Aorta (tissue), 5 donors: ENCODE measurements at regions not wholly inside any gene's neighbourhood (a gene's known extent, or its start where the extent isn't known, plus 50 kb on each side); places are given as distances from the start of the nearest gene placed in this dataset.

ENCODE experiments used
- ATAC-seq: fragments of 200-7000 bp; cut with Tn5 transposase; one replicate; pipeline ENCODE4 v1.9.1; 2022; ENCODE audit warnings: moderate library complexity; ENCODE audit not compliant: low FRiP score
- DNase-seq, 2 donors: peaks; one replicate each; pipeline ENCODE4 v3.0.0-alpha.2; 2020
- H3K27ac ChIP-seq, 2 donors: one replicate each; pipeline ENCODE4 v1.5.1; 2013; ENCODE audit warnings: low read length in 2 of 2, mild to moderate bottlenecking in 2 of 2, moderate library complexity in 2 of 2, control low read depth in 1 of 2, inconsistent platforms in 1 of 2, low read depth in 1 of 2
- H3K27me3 ChIP-seq, 2 donors: one replicate each; pipeline ENCODE4 v1.6.1; 2013; ENCODE audit warnings: control low read depth in 1 of 2, low read length in 1 of 2, mild to moderate bottlenecking in 1 of 2, moderate library complexity in 1 of 2; ENCODE audit not compliant: insufficient read depth in 2 of 2, control insufficient read depth in 1 of 2
- H3K36me3 ChIP-seq, 2 donors: one replicate each; pipeline ENCODE4 v1.6.1; 2013; ENCODE audit warnings: control low read depth in 1 of 2, low read length in 1 of 2, mild to moderate bottlenecking in 1 of 2; ENCODE audit not compliant: insufficient read depth in 2 of 2, control insufficient read depth in 1 of 2
- H3K4me1 ChIP-seq, 2 donors: one replicate each; pipeline ENCODE4 v1.6.1; 2013; ENCODE audit warnings: low read length in 2 of 2, control low read depth in 1 of 2, mild to moderate bottlenecking in 1 of 2, moderate library complexity in 1 of 2; ENCODE audit not compliant: insufficient read depth in 2 of 2, control insufficient read depth in 1 of 2
- H3K4me3 ChIP-seq, 2 donors: one replicate each; pipeline ENCODE4 v1.5.1; 2013; ENCODE audit warnings: low read length in 2 of 2, control low read depth in 1 of 2, mild to moderate bottlenecking in 1 of 2
- H3K9me3 ChIP-seq: one replicate; pipeline ENCODE4 v1.6.1; 2013; ENCODE audit warnings: mild to moderate bottlenecking, low read length; ENCODE audit not compliant: control insufficient read depth
- WGBS, 2 donors: extraction: QIAGEN DNeasy Blood & Tissue Kit; methylation state at CpG; one replicate each; pipeline ENCODE4 v1.1.7; 2013; 5-methylcytosine and 5-hydroxymethylcytosine counted together
- intact Hi-C, 2 donors: fragments of 100-400 bp; cut with DNase I; formaldehyde crosslinking; loops; one replicate each; pipeline versions ENCODE4 v1.14.2 to v1.15.0; 2022
- donor health status: healthy with polysubstance abuse.
- donor health status: Bipolar disorder and iron deficiency.
- donor health status: DM: no; HTN: no; CAD: no.
- donor health status: DM: no; HTN: no; CAD: no.
- donor health status: DM: yes; HTN: yes; CAD: no.

- H3K36me3 ChIP-seq: no peaks in the 10 kb centered on the region
- H3K9me3 ChIP-seq: no peaks in the 10 kb centered on the region
- intact Hi-C loops: no loop called here
- DNase-seq (no peak), ATAC-seq (no peak)
- no peak overlapping the region for H3K27ac ChIP-seq
- WGBS, 2 donors: 82 to 87% methylated on average over 4 of the region's 4 CpGs
- no peaks in the 10 kb centered on the region for H3K27me3 ChIP-seq
- H3K4me1 ChIP-seq: no peaks in the 10 kb centered on the region
- H3K4me3 ChIP-seq: no peak overlapping the region
Measured at GRCh38 chr20:54272901-54273488, 65.1 kb downstream of the PFDN4 start.

GRCh38 chr20:54275359-54276111 lies 67.6 kb downstream of the PFDN4 start:
- Histone ChIP-seq H3K27ac (no peak overlapping the region), H3K27me3 (no peaks in the 10 kb centered on the region), H3K9me3 (no peaks in the 10 kb centered on the region), H3K4me3 (no peak overlapping the region), H3K36me3 (no peaks in the 10 kb centered on the region), H3K4me1 (no peaks in the 10 kb centered on the region)
- ATAC-seq (no peak), DNase-seq (no peak)
- intact Hi-C loops: no loop called here
- 87% methylated on average over 4 of the region's 4 CpGs for WGBS, 2 donors

GRCh38 chr20:54276577-54277169 lies 68.8 kb downstream of the PFDN4 start:
- Histone ChIP-seq H3K4me1 (no peaks in the 10 kb centered on the region), H3K27me3 (no peaks in the 10 kb centered on the region)
- WGBS, 2 donors: 96 to 98% methylated on average over 4 of the region's 4 CpGs

GRCh38 chr20:54278262-54278661 lies 70.4 kb downstream of the PFDN4 start:
- no peak overlapping the region for H3K4me3 ChIP-seq
- WGBS, 2 donors: 90 to 95% methylated on average over 4 of the region's 4 CpGs
- no peaks in the 10 kb centered on the region for H3K9me3 ChIP-seq
- DNase-seq (no peak), ATAC-seq (no peak)
- no peaks in the 10 kb centered on the region for H3K27me3 ChIP-seq
- no peaks in the 10 kb centered on the region for H3K36me3 ChIP-seq
- H3K27ac ChIP-seq: no peak overlapping the region
- intact Hi-C loops: no loop called here
- H3K4me1 ChIP-seq: no peaks in the 10 kb centered on the region

More at GRCh38 chr20:54276577-54277169, 68.8 kb downstream of the PFDN4 start:
- no peak overlapping the region for H3K27ac ChIP-seq
- no peaks in the 10 kb centered on the region for H3K9me3 ChIP-seq
- no peak for ATAC-seq
- no peak for DNase-seq
- no peak overlapping the region for H3K4me3 ChIP-seq
- no peaks in the 10 kb centered on the region for H3K36me3 ChIP-seq
- intact Hi-C loops: no loop called here

GRCh38 chr20:54282625-54283024 lies 74.7 kb downstream of the PFDN4 start:
- Histone ChIP-seq H3K36me3 (no peaks in the 10 kb centered on the region), H3K9me3 (no peaks in the 10 kb centered on the region), H3K4me1 (no peaks in the 10 kb centered on the region), H3K27me3 (no peaks in the 10 kb centered on the region), H3K4me3 (no peak overlapping the region), H3K27ac (no peak overlapping the region)
- ATAC-seq: no peak
- no peak for DNase-seq
- WGBS, 2 donors: 91 to 97% methylated on average over 5 of the region's 5 CpGs
- intact Hi-C loops: no loop called here

GRCh38 chr20:54283253-54283652 lies 75.4 kb downstream of the PFDN4 start:
- intact Hi-C loops: no loop called here
- no peak for DNase-seq
- Histone ChIP-seq H3K9me3 (no peaks in the 10 kb centered on the region), H3K27ac (no peak overlapping the region), H3K36me3 (no peaks in the 10 kb centered on the region), H3K4me3 (no peak overlapping the region), H3K27me3 (no peaks in the 10 kb centered on the region), H3K4me1 (no peaks in the 10 kb centered on the region)
- no peak for ATAC-seq
- WGBS, 2 donors: 94 to 97% methylated on average over 2 of the region's 2 CpGs

GRCh38 chr20:54284928-54285704 lies 77.2 kb downstream of the PFDN4 start:
- Histone ChIP-seq H3K36me3 (no peaks in the 10 kb centered on the region), H3K27ac (no peak overlapping the region), H3K27me3 (no peaks in the 10 kb centered on the region), H3K4me3 (no peak overlapping the region), H3K9me3 (no peaks in the 10 kb centered on the region), H3K4me1 (no peaks in the 10 kb centered on the region)
- ATAC-seq: no peak
- DNase-seq: no peak
- intact Hi-C loops: no loop called here
- WGBS, 2 donors: 87% methylated on average over 5 of the region's 5 CpGs

- intact Hi-C loops: loop anchor here (2.0 kb wide), 2 partner anchors 30 to 64 kb away; no protein-coding TSS in a partner anchor
- WGBS, 2 donors: 88 to 90% methylated on average over 6 of the region's 6 CpGs
- DNase-seq: no peak
- ATAC-seq: no peak
- Histone ChIP-seq H3K27ac (no peak overlapping the region), H3K9me3 (no peaks in the 10 kb centered on the region), H3K36me3 (no peaks in the 10 kb centered on the region), H3K4me1 (peaks cover 0 to 12% of the 10 kb centered on the region in 2 donors), H3K27me3 (no peaks in the 10 kb centered on the region), H3K4me3 (no peak overlapping the region)
Measured at GRCh38 chr20:54290636-54291035, 82.7 kb downstream of the PFDN4 start.
